ENCODE measurements at regions not wholly inside any gene's neighbourhood (a gene's known extent, or its start where the extent isn't known, plus 50 kb on each side); places are given as distances from the start of the nearest gene placed in this dataset.
A peak's percentile ranks its signal among the peaks of the same experiment; 100 is the strongest.

- H3K27me3 ChIP-seq (ENCODE audit: control insufficient read depth in 4 of 4, insufficient read depth in 4 of 4, low read length in 3 of 4): no peaks in the 10 kb centered on the region
These were observed 202.2 kb upstream of the DCN start for GRCh38 chr12:91384806-91385205.

DNA sequence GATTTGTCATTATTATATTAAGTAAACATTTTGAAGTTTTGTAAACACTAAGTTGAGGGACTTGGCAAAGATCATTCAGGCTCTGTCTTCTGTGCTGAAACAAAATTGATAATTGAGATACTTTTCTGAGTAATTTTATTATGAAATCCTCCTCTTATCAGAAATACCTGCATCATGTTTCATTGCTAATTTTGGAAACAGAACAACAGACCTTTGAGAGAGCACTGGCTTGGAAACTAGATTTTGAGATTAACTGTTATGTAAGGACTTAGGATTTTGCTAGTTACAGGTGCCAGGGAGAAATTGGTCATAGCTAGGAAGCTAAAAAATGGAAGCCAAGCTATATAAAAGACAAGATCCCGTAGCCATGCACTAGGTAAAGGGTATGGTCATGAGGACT is 201.7 kb upstream of the DCN start:
- peaks cover 2 to 8% (median 4%) of the 10 kb centered on the region in 4 donors for H3K4me1 ChIP-seq (ENCODE audit: control insufficient read depth in 4 of 4, insufficient read depth in 4 of 4, low read length in 3 of 4)
- no peak overlapping the region for H3K4me3 ChIP-seq (ENCODE audit: low read depth in 1 of 3, low read length in 3 of 3)
- H3K9ac ChIP-seq (ENCODE audit: low read depth in 1 of 2, low read length in 2 of 2): no peak overlapping the region
- 85% methylated on average over 1 of the region's 1 CpG for WGBS
- no peaks in the 10 kb centered on the region for H3K36me3 ChIP-seq (ENCODE audit: control insufficient read depth in 4 of 4, insufficient read depth in 3 of 4, low read depth in 1 of 4, low read length in 3 of 4)
- no peaks in the 10 kb centered on the region for H3K9me3 ChIP-seq (ENCODE audit: control insufficient read depth in 4 of 4, low read length in 3 of 4)
- no peaks in the 10 kb centered on the region for H3K27me3 ChIP-seq (ENCODE audit: control insufficient read depth in 4 of 4, insufficient read depth in 4 of 4, low read length in 3 of 4)
- TF ChIP-seq SP1 (IDR thresholded peaks at IDR 0.05) (peak; percentile 6), REST (IDR thresholded peaks at IDR 0.05) (no peak)
- DNase-seq (ENCODE audit: low spot score): no peak
- H3K27ac ChIP-seq (ENCODE audit: low read depth in 1 of 2, low read length in 2 of 2): no peak overlapping the region

More at GRCh38 chr12:91384806-91385205, 202.2 kb upstream of the DCN start:
- Histone ChIP-seq H3K9ac (ENCODE audit: low read depth in 1 of 2, low read length in 2 of 2) (no peak overlapping the region), H3K4me3 (ENCODE audit: low read depth in 1 of 3, low read length in 3 of 3) (no peak overlapping the region), H3K9me3 (ENCODE audit: control insufficient read depth in 4 of 4, low read length in 3 of 4) (no peaks in the 10 kb centered on the region), H3K4me1 (ENCODE audit: control insufficient read depth in 4 of 4, insufficient read depth in 4 of 4, low read length in 3 of 4) (peaks cover 2 to 8% (median 4%) of the 10 kb centered on the region in 4 donors), H3K27ac (ENCODE audit: low read depth in 1 of 2, low read length in 2 of 2) (no peak overlapping the region), H3K36me3 (ENCODE audit: control insufficient read depth in 4 of 4, insufficient read depth in 3 of 4, low read depth in 1 of 4, low read length in 3 of 4) (no peaks in the 10 kb centered on the region)
- TF ChIP-seq REST (IDR thresholded peaks at IDR 0.05) (no peak), RXRA (IDR thresholded peaks at IDR 0.05) (no peak), RAD21 (IDR thresholded peaks at IDR 0.05) (no peak), HNF4A (conservative IDR thresholded peaks at IDR 0.05) (no peak), FOXA2 (IDR thresholded peaks at IDR 0.05) (no peak), GABPA (IDR thresholded peaks at IDR 0.05 in 1 of 2, conservative IDR thresholded peaks at IDR 0.05 in 1 of 2) (no peak), TAF1 (conservative IDR thresholded peaks at IDR 0.05) (no peak)
- TF ChIP-seq, protein P1, sequence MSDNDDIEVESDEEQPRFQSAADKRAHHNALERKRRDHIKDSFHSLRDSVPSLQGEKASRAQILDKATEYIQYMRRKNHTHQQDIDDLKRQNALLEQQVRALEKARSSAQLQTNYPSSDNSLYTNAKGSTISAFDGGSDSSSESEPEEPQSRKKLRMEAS (IDR thresholded peaks at IDR 0.05): no peak
- WGBS: 95% methylated on average over 2 of the region's 2 CpGs
- DNase-seq (ENCODE audit: low spot score): no peak

DNA sequence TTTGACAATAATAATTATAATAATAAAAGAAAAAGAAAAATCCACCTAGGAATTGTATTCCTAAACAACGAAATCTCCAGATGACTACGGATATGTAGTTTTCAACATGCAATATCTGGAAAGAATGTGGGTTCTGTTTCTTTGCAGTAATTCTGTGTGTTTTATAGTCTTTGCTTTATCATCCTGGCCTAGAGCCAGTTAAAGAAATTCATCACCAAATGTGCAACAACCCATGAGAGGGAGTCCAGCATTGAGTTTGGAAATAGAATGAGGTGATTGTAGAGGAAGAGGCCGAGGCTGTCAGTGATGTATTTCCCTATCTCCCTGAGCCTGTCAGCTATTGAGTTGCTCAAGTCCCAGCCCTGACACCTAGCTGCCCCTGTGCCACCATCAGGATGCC is 200.5 kb upstream of the DCN start:
- Histone ChIP-seq H3K36me3 (ENCODE audit: control insufficient read depth in 4 of 4, insufficient read depth in 3 of 4, low read depth in 1 of 4, low read length in 3 of 4) (no peaks in the 10 kb centered on the region), H3K9me3 (ENCODE audit: control insufficient read depth in 4 of 4, low read length in 3 of 4) (no peaks in the 10 kb centered on the region), H3K27ac (ENCODE audit: low read depth in 1 of 2, low read length in 2 of 2) (no peak overlapping the region), H3K9ac (ENCODE audit: low read depth in 1 of 2, low read length in 2 of 2) (no peak overlapping the region), H3K27me3 (ENCODE audit: control insufficient read depth in 4 of 4, insufficient read depth in 4 of 4, low read length in 3 of 4) (no peaks in the 10 kb centered on the region), H3K4me1 (ENCODE audit: control insufficient read depth in 4 of 4, insufficient read depth in 4 of 4, low read length in 3 of 4) (peaks cover 2 to 8% (median 4%) of the 10 kb centered on the region in 4 donors), H3K4me3 (ENCODE audit: low read depth in 1 of 3, low read length in 3 of 3) (no peak overlapping the region)
- TF ChIP-seq, protein P1 (IDR thresholded peaks at IDR 0.05): no peak
- no peak for TF ChIP-seq YY1 (IDR thresholded peaks at IDR 0.05)
- TF ChIP-seq, protein P2, sequence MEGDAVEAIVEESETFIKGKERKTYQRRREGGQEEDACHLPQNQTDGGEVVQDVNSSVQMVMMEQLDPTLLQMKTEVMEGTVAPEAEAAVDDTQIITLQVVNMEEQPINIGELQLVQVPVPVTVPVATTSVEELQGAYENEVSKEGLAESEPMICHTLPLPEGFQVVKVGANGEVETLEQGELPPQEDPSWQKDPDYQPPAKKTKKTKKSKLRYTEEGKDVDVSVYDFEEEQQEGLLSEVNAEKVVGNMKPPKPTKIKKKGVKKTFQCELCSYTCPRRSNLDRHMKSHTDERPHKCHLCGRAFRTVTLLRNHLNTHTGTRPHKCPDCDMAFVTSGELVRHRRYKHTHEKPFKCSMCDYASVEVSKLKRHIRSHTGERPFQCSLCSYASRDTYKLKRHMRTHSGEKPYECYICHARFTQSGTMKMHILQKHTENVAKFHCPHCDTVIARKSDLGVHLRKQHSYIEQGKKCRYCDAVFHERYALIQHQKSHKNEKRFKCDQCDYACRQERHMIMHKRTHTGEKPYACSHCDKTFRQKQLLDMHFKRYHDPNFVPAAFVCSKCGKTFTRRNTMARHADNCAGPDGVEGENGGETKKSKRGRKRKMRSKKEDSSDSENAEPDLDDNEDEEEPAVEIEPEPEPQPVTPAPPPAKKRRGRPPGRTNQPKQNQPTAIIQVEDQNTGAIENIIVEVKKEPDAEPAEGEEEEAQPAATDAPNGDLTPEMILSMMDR (IDR thresholded peaks at IDR 0.05; ENCODE audit: low read depth, low read length, missing input control): no peak
- no peak for TF ChIP-seq HNF4G (IDR thresholded peaks at IDR 0.05)
- TF ChIP-seq ATF3 (IDR thresholded peaks at IDR 0.05): no peak
- no peak for TF ChIP-seq TAF1 (conservative IDR thresholded peaks at IDR 0.05)
- TF ChIP-seq ZBTB33 (IDR thresholded peaks at IDR 0.05): no peak
- no peak for TF ChIP-seq RXRA (IDR thresholded peaks at IDR 0.05)
- no peak for TF ChIP-seq SP1 (IDR thresholded peaks at IDR 0.05)
- no peak for DNase-seq (ENCODE audit: low spot score)
- WGBS: 78% methylated on average over 3 of the region's 3 CpGs

All from liver (tissue), 8 donors.